NT2/D1 (cell line): ENCODE measurements at regions not wholly inside any gene's neighbourhood (a gene's known extent, or its start where the extent isn't known, plus 50 kb on each side); places are given as distances from the start of the nearest gene placed in this dataset.

Experiments used
- DNase-seq: peaks from one replicate; pipeline ENCODE4 v3.0.0-alpha.2; 2011; ENCODE audit warnings: low read depth, low spot score
- H3K27me3 ChIP-seq: 2 replicates; pipeline ENCODE4 v1.6.0; 2011; ENCODE audit warnings: mild to moderate bottlenecking; ENCODE audit not compliant: insufficient read length, insufficient read depth
- H3K36me3 ChIP-seq: 2 replicates; pipeline ENCODE4 v1.6.1; 2011; ENCODE audit warnings: mild to moderate bottlenecking, low read length, mixed read lengths; ENCODE audit not compliant: insufficient read depth, insufficient read length
- H3K4me1 ChIP-seq: 2 replicates; pipeline ENCODE4 v1.5.1; 2011; ENCODE audit not compliant: insufficient read depth, insufficient read length
- H3K4me3 ChIP-seq: 2 replicates; pipeline ENCODE4 v1.5.1; 2011; ENCODE audit warnings: low read depth; ENCODE audit not compliant: insufficient read length
- H3K9ac ChIP-seq: 2 replicates; pipeline ENCODE4 v1.6.0; 2011; ENCODE audit warnings: low read depth; ENCODE audit not compliant: insufficient read length
- H3K9me3 ChIP-seq: 2 replicates; pipeline ENCODE4 v1.5.1; 2011; ENCODE audit warnings: mild to moderate bottlenecking, low read length; ENCODE audit not compliant: insufficient read depth
- SUZ12 ChIP-seq: IDR thresholded peaks from 2 replicates; pipeline ENCODE4 v1.6.1; 2011; ENCODE audit not compliant: insufficient read length, insufficient read depth; ENCODE audit errors: extremely low read depth
- YY1 ChIP-seq: IDR thresholded peaks from 2 replicates; pipeline ENCODE4 v1.6.1; 2011; ENCODE audit not compliant: insufficient read length, insufficient read depth
- ZNF274 ChIP-seq: IDR thresholded peaks from 2 replicates; pipeline ENCODE4 v1.6.1; 2011; ENCODE audit warnings: mild to moderate bottlenecking, low read depth, low read length

- Histone ChIP-seq H3K27me3 (no peaks in the 10 kb centered on the region), H3K4me1 (no peaks in the 10 kb centered on the region), H3K36me3 (no peaks in the 10 kb centered on the region), H3K4me3 (no peak overlapping the region), H3K9ac (no peak overlapping the region), H3K9me3 (no peaks in the 10 kb centered on the region)
- DNase-seq: no peak
- no peak for TF ChIP-seq ZNF274
- TF ChIP-seq YY1: no peak
- no peak for TF ChIP-seq SUZ12
Observed at GRCh38 chr6:21738180-21739094, 144.9 kb downstream of the SOX4 start.

DNA sequence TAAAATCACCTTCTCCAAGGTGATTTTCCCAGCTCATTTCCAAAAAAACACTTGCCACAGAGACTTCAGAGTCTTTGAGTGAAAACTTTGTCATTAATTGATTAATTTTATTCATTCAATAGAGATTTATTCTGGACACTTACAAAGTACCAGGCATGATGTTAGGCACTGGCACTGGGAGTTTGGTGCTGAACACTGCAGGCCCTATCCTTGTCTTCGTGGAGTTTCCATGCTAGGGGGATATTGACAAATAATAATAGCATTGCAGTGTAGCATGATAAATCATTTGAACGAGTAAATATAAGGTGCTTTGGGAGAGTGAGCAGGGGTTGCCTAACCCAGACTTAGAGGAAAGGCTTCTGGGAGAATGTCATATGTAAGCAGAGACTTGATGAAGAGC lies 145.7 kb downstream of the SOX4 start:
- Histone ChIP-seq H3K4me1 (no peaks in the 10 kb centered on the region), H3K36me3 (no peaks in the 10 kb centered on the region), H3K9ac (no peak overlapping the region), H3K27me3 (no peaks in the 10 kb centered on the region), H3K4me3 (no peak overlapping the region), H3K9me3 (no peaks in the 10 kb centered on the region)
- DNase-seq: no peak
- TF ChIP-seq ZNF274 (no peak), YY1 (no peak), SUZ12 (no peak)

- no peak for TF ChIP-seq YY1
- TF ChIP-seq SUZ12: no peak
- no peak for TF ChIP-seq ZNF274
- Histone ChIP-seq H3K36me3 (no peaks in the 10 kb centered on the region), H3K9me3 (no peaks in the 10 kb centered on the region), H3K9ac (no peak overlapping the region), H3K4me1 (no peaks in the 10 kb centered on the region), H3K4me3 (no peak overlapping the region), H3K27me3 (no peaks in the 10 kb centered on the region)
- no peak for DNase-seq
Observed at GRCh38 chr6:21739838-21740237, 146.3 kb downstream of the SOX4 start.

- no peak overlapping the region for H3K4me3 ChIP-seq
- DNase-seq: no peak
- no peak overlapping the region for H3K9ac ChIP-seq
Observed at GRCh38 chr6:21740376-21741124, 147.0 kb downstream of the SOX4 start.

DNA sequence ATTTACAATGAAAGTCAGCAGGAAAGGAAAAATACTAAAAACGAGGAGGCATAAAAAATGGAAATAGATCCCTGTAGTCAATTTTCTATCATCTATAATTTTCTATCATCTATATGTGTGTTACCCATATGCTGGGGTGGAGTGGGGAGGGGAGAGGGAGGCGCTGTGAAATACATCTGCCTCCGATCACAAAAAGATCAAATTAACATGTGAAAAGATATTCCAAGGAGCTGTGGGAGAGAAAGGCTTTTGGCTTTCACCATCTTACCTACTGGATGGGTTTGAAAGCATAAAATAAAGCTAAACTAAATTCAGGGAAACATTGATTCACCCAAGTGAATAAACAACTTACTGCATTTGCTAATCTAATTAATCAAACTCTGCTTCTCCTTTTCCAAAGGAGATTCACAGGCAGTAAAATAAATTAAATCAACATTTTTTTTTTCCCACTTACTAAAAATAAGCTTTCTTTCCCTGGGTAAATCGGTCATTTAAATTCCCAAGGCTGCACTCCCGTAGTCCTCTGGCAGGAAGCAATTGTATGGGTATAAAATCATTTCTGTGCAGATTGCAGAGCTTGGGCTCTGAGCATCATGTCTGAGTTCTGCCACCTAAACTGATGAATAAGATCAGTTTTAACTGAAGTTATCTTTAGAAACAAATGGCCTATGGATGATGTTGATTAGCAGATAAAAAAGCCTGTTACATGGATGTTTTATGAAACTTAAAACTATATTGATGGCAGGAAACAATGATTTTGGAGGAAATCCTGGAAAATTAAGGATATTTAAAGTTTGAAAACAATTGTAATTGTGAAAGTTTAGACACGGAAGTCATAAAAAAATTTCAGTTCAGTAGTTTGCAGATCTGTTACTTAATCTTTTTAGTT lies 147.9 kb downstream of the SOX4 start:
- no peaks in the 10 kb centered on the region for H3K27me3 ChIP-seq
- no peaks in the 10 kb centered on the region for H3K9me3 ChIP-seq
- TF ChIP-seq YY1 (no peak), SUZ12 (no peak), ZNF274 (no peak)
- no peaks in the 10 kb centered on the region for H3K4me1 ChIP-seq
- no peak overlapping the region for H3K9ac ChIP-seq
- H3K4me3 ChIP-seq: no peak overlapping the region
- no peaks in the 10 kb centered on the region for H3K36me3 ChIP-seq
- DNase-seq: peak; percentile 47

More at GRCh38 chr6:21740376-21741124, 147.0 kb downstream of the SOX4 start:
- TF ChIP-seq SUZ12: no peak
- no peak for TF ChIP-seq ZNF274
- TF ChIP-seq YY1: no peak
- no peaks in the 10 kb centered on the region for H3K36me3 ChIP-seq
- no peaks in the 10 kb centered on the region for H3K4me1 ChIP-seq
- H3K27me3 ChIP-seq: no peaks in the 10 kb centered on the region
- no peaks in the 10 kb centered on the region for H3K9me3 ChIP-seq

- Histone ChIP-seq H3K4me1 (no peaks in the 10 kb centered on the region), H3K9ac (no peak overlapping the region), H3K4me3 (no peak overlapping the region)
Observed at GRCh38 chr6:21742238-21742660, 148.7 kb downstream of the SOX4 start.

More at GRCh38 chr6:21742238-21742660, 148.7 kb downstream of the SOX4 start:
- no peaks in the 10 kb centered on the region for H3K36me3 ChIP-seq
- H3K9me3 ChIP-seq: no peaks in the 10 kb centered on the region
- TF ChIP-seq YY1: no peak
- no peak for TF ChIP-seq ZNF274
- TF ChIP-seq SUZ12: no peak
- no peak for DNase-seq
- no peaks in the 10 kb centered on the region for H3K27me3 ChIP-seq
